ENCODE measurements at regions not wholly inside any gene's neighbourhood (a gene's known extent, or its start where the extent isn't known, plus 50 kb on each side); places are given as distances from the start of the nearest gene placed in this dataset.

DNA sequence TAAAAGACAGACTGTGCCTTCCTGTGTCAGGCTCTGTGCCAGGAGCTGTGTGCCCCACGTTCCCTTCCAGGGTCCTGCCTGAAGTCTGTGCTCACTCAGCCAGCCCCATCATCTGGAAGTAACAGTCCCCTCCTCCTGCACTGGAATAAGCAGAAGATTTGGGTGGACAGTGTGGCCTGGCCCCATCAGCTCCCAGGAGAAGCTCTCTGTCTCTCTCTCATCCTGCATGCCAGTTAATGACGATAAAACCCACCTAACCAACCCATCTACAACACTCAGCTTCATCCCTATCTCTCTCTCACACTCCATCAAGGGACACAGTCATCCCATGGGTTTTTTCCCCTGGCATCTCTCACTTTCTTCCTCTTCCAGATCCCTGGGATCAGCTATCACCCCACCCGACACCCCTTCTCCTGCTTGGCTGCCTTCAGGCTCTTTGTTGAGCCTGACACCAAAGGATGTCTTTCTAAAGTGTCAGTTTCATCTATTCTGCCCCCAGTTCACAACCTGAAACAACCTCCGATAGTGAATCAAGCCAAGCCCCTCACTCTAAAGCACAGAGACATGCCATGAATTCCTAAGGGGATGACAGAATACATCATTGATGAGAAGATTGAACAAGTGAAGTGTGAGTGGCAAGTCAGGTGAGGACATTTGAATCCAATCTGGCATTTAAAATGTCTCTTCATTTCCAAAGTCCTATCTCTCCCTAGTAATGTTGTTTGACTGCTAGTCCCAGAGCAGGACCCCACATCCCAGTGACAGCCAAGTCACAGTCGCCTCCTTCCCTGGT is 91.4 kb upstream of the TOP3B start:
- TF ChIP-seq POLR2AphosphoS5 (IDR thresholded peaks at IDR 0.05) (no peak), CTCF (IDR thresholded peaks at IDR 0.05) (no peak), EP300 (IDR thresholded peaks at IDR 0.05; ENCODE audit: low read depth) (no peak), POLR2A (IDR thresholded peaks at IDR 0.05) (no peak)
